GM12875 (cell line): ENCODE measurements at regions not wholly inside any gene's neighbourhood (a gene's known extent, or its start where the extent isn't known, plus 50 kb on each side); places are given as distances from the start of the nearest gene placed in this dataset.

Experiments used
- H3K4me3 ChIP-seq: one replicate; pipeline ENCODE4 v1.5.1; 2011; ENCODE audit warnings: low read depth, low read length, control low read depth
- CTCF ChIP-seq: IDR thresholded peaks from 2 replicates; pipeline ENCODE4 v1.5.1; 2011; ENCODE audit warnings: low read depth, mild to moderate bottlenecking, control low read depth, inconsistent platforms, low read length, moderate library complexity, borderline replicate concordance; ENCODE audit not compliant: insufficient read depth

- H3K4me3 ChIP-seq: no peak overlapping the region
Observed at GRCh38 chr5:124628721-124629596, 117.5 kb downstream of the ZNF608 start.

GRCh38 chr5:124627815-124628595, 118.4 kb downstream of the ZNF608 start:
- no peak overlapping the region for H3K4me3 ChIP-seq
- no peak for TF ChIP-seq CTCF

More at GRCh38 chr5:124628721-124629596, 117.5 kb downstream of the ZNF608 start:
- TF ChIP-seq CTCF: no peak

GRCh38 chr5:124626053-124626452, 120.4 kb downstream of the ZNF608 start:
- no peak for TF ChIP-seq CTCF

GRCh38 chr5:124623265-124623664, 123.2 kb downstream of the ZNF608 start:
- no peak overlapping the region for H3K4me3 ChIP-seq
- TF ChIP-seq CTCF: no peak

More at GRCh38 chr5:124626053-124626452, 120.4 kb downstream of the ZNF608 start:
- no peak overlapping the region for H3K4me3 ChIP-seq

- H3K4me3 ChIP-seq: no peak overlapping the region
- no peak for TF ChIP-seq CTCF
Observed at GRCh38 chr5:124622851-124623250, 123.6 kb downstream of the ZNF608 start.

- TF ChIP-seq CTCF: no peak
- no peak overlapping the region for H3K4me3 ChIP-seq
Observed at GRCh38 chr5:124621279-124621678, 125.2 kb downstream of the ZNF608 start.
